AG04449 (cell line): ENCODE measurements at regions not wholly inside any gene's neighbourhood (a gene's known extent, or its start where the extent isn't known, plus 50 kb on each side); places are given as distances from the start of the nearest gene placed in this dataset.

ENCODE experiments used
- CTCF ChIA-PET: fragments of 350-600 bp; formaldehyde crosslinking; extraction: SDS; loops from one replicate; lab custom pipeline; 2021; ENCODE audit warnings: antibody characterized with exemption; lab: Yijun Ruan, JAX
- POLR2A ChIA-PET: fragments of 400-600, 350-600 bp; formaldehyde crosslinking; extraction: SDS; loops from one replicate; lab custom pipeline; 2020; ENCODE audit warnings: antibody characterized with exemption, inconsistent platforms; lab: Yijun Ruan, JAX
- DNase-seq: peaks from one replicate; pipeline ENCODE4 v3.0.0-alpha.2; 2010; ENCODE audit warnings: low read depth, low spot score
- H3K4me3 ChIP-seq: 2 replicates; pipeline ENCODE4 v1.5.1; 2011; ENCODE audit warnings: low read depth, mild to moderate bottlenecking, control low read depth, low read length
- CTCF ChIP-seq: IDR thresholded peaks from one replicate; pipeline ENCODE4 v1.5.1; 2011; ENCODE audit warnings: mild to moderate bottlenecking, moderate library complexity, low read length, control low read depth, inconsistent platforms; ENCODE audit not compliant: insufficient read depth; ENCODE audit errors: missing control alignments

- TF ChIP-seq CTCF: no peak
- POLR2A ChIA-PET: no interaction called here
- CTCF ChIA-PET: interaction anchor here (0.6 kb wide), 1 partner anchor 35 kb away, joined by 3 read pairs; no protein-coding TSS in a partner anchor
Observed at GRCh38 chr1:88544195-88544594, 139.9 kb upstream of the PKN2 start.

GRCh38 chr1:88549536-88549935 lies 134.5 kb upstream of the PKN2 start:
- no peak overlapping the region for H3K4me3 ChIP-seq
- CTCF ChIA-PET: interaction anchor here (1.1 to 1.5 kb wide), 3 partner anchors 8 to 1257 kb away, joined by 3 to 4 read pairs (median 3); partner anchors contain the start of gene LMO4
- TF ChIP-seq CTCF: no peak
- no peak for DNase-seq
- POLR2A ChIA-PET: no interaction called here

More at GRCh38 chr1:88544195-88544594, 139.9 kb upstream of the PKN2 start:
- no peak overlapping the region for H3K4me3 ChIP-seq
- no peak for DNase-seq

DNA sequence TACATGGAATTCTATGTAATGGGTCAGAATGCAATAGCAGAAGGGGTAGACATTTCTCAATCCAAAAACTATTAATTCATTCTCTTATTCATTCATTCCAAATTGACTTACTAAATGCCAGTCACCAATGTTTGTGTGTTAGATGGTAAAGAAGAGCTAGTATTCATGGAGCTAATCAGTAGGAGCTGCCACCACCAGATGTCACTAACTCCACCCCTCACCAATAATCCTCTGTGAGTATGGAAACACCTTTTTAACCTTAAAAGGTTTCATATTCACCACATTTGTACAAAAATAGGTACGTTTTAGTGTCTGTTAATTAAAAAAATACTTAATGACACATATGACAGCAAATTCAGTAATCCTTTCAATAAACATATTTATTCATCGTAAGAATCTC lies 131.8 kb upstream of the PKN2 start:
- CTCF ChIA-PET: no interaction called here
- no peak for TF ChIP-seq CTCF
- POLR2A ChIA-PET: no interaction called here
- no peak overlapping the region for H3K4me3 ChIP-seq
- no peak for DNase-seq

GRCh38 chr1:88557014-88557413 lies 127.1 kb upstream of the PKN2 start:
- CTCF ChIA-PET: no interaction called here
- DNase-seq: no peak
- TF ChIP-seq CTCF: no peak
- POLR2A ChIA-PET: no interaction called here
- no peak overlapping the region for H3K4me3 ChIP-seq

- no peak for TF ChIP-seq CTCF
- DNase-seq: no peak
- no peak overlapping the region for H3K4me3 ChIP-seq
- ChIA-PET POLR2A (no interaction called here), CTCF (no interaction called here)
Observed at GRCh38 chr1:88560621-88561020, 123.5 kb upstream of the PKN2 start.

GRCh38 chr1:88562991-88563390 lies 121.1 kb upstream of the PKN2 start:
- DNase-seq: no peak
- ChIA-PET CTCF (no interaction called here), POLR2A (no interaction called here)
- no peak for TF ChIP-seq CTCF
- H3K4me3 ChIP-seq: no peak overlapping the region
